RKO (cell line): ENCODE measurements at regions not wholly inside any gene's neighbourhood (a gene's known extent, or its start where the extent isn't known, plus 50 kb on each side); places are given as distances from the start of the nearest gene placed in this dataset.
"Not testable (repeated sequence)": the region's sequence is repeated elsewhere in the genome, so short reads cannot be mapped to it uniquely, and the experiment has no call there.

Experiments
- DNase-seq: peaks from one replicate; pipeline ENCODE4 v3.0.0-alpha.2; 2016; ENCODE audit warnings: low spot score

GRCh38 chr13:76289558-76289957 lies 596.6 kb downstream of the KCTD12 start:
- no peak for DNase-seq

- no peak for DNase-seq
Observed at GRCh38 chr13:76286178-76286577, 600.0 kb downstream of the KCTD12 start.

GRCh38 chr13:76285463-76285862 lies 600.7 kb downstream of the KCTD12 start:
- DNase-seq = no peak

GRCh38 chr13:76279766-76280165 lies 606.4 kb downstream of the KCTD12 start:
- DNase-seq = not testable (repeated sequence)

- DNase-seq = no peak
Observed at GRCh38 chr13:76271728-76272232, 614.4 kb downstream of the KCTD12 start.

- not testable (repeated sequence) for DNase-seq
Observed at GRCh38 chr13:76268307-76268706, 617.9 kb downstream of the KCTD12 start.

- DNase-seq = no peak
Observed at GRCh38 chr13:76267216-76267615, 619.0 kb downstream of the KCTD12 start.

- DNase-seq = no peak
Observed at GRCh38 chr13:76266561-76266960, 619.6 kb downstream of the KCTD12 start.

- DNase-seq = no peak
Observed at GRCh38 chr13:76250211-76250610, 614.1 kb downstream of the LMO7 start.

GRCh38 chr13:76245920-76246319 lies 609.8 kb downstream of the LMO7 start:
- DNase-seq = no peak

- DNase-seq = no peak
Observed at GRCh38 chr13:76245211-76245610, 609.1 kb downstream of the LMO7 start.

- not testable (repeated sequence) for DNase-seq
Observed at GRCh38 chr13:76243120-76243519, 607.0 kb downstream of the LMO7 start.

- no peak for DNase-seq
Observed at GRCh38 chr13:76239031-76239680, 603.0 kb downstream of the LMO7 start.

- DNase-seq = no peak
Observed at GRCh38 chr13:76231522-76232167, 595.5 kb downstream of the LMO7 start.

GRCh38 chr13:76229281-76229680 lies 593.2 kb downstream of the LMO7 start:
- no peak for DNase-seq

- DNase-seq = no peak
Observed at GRCh38 chr13:76226941-76227340, 590.8 kb downstream of the LMO7 start.

GRCh38 chr13:76225815-76226489 lies 589.8 kb downstream of the LMO7 start:
- no peak for DNase-seq

GRCh38 chr13:76223999-76224398 lies 587.9 kb downstream of the LMO7 start:
- no peak for DNase-seq

GRCh38 chr13:76223565-76223964 lies 587.4 kb downstream of the LMO7 start:
- DNase-seq = no peak

GRCh38 chr13:76222511-76222910 lies 586.4 kb downstream of the LMO7 start:
- DNase-seq = no peak

GRCh38 chr13:76216729-76217128 lies 580.6 kb downstream of the LMO7 start:
- DNase-seq = no peak

- DNase-seq = no peak
Observed at GRCh38 chr13:76214001-76214400, 577.9 kb downstream of the LMO7 start.

- DNase-seq = no peak
Observed at GRCh38 chr13:76213423-76213904, 577.3 kb downstream of the LMO7 start.
